ENCODE measurements at regions not wholly inside any gene's neighbourhood (a gene's known extent, or its start where the extent isn't known, plus 50 kb on each side); places are given as distances from the start of the nearest gene placed in this dataset.

- no peak for DNase-seq (ENCODE audit: low read depth)
- TF ChIP-seq CTCF (IDR thresholded peaks at IDR 0.05; ENCODE audit: insufficient read depth, low read depth, low read length, missing control alignments), result no peak
- no peak overlapping the region for H3K4me3 ChIP-seq (ENCODE audit: low read length)
Measured at GRCh38 chr11:91972665-91973266, 251.9 kb upstream of the FAT3 start.

GRCh38 chr11:91970624-91971023, 254.0 kb upstream of the FAT3 start:
- no peak for DNase-seq (ENCODE audit: low read depth)
- no peak for TF ChIP-seq CTCF (IDR thresholded peaks at IDR 0.05; ENCODE audit: insufficient read depth, low read depth, low read length, missing control alignments)

GRCh38 chr11:91969486-91969885, 255.1 kb upstream of the FAT3 start:
- DNase-seq (ENCODE audit: low read depth), result no peak
- no peak overlapping the region for H3K4me3 ChIP-seq (ENCODE audit: low read length)
- TF ChIP-seq CTCF (IDR thresholded peaks at IDR 0.05; ENCODE audit: insufficient read depth, low read depth, low read length, missing control alignments), result no peak

More at GRCh38 chr11:91970624-91971023, 254.0 kb upstream of the FAT3 start:
- H3K4me3 ChIP-seq (ENCODE audit: low read length), result no peak overlapping the region

- no peak for TF ChIP-seq CTCF (IDR thresholded peaks at IDR 0.05; ENCODE audit: insufficient read depth, low read depth, low read length, missing control alignments)
- no peak overlapping the region for H3K4me3 ChIP-seq (ENCODE audit: low read length)
- no peak for DNase-seq (ENCODE audit: low read depth)
Measured at GRCh38 chr11:91967691-91968045, 256.9 kb upstream of the FAT3 start.

- no peak overlapping the region for H3K4me3 ChIP-seq (ENCODE audit: low read length)
- DNase-seq (ENCODE audit: low read depth), result no peak
- no peak for TF ChIP-seq CTCF (IDR thresholded peaks at IDR 0.05; ENCODE audit: insufficient read depth, low read depth, low read length, missing control alignments)
Measured at GRCh38 chr11:91967026-91967690, 257.5 kb upstream of the FAT3 start.

GRCh38 chr11:91966368-91966767, 258.2 kb upstream of the FAT3 start:
- no peak for DNase-seq (ENCODE audit: low read depth)
- H3K4me3 ChIP-seq (ENCODE audit: low read length), result no peak overlapping the region
- TF ChIP-seq CTCF (IDR thresholded peaks at IDR 0.05; ENCODE audit: insufficient read depth, low read depth, low read length, missing control alignments), result no peak

- no peak for DNase-seq (ENCODE audit: low read depth)
- no peak overlapping the region for H3K4me3 ChIP-seq (ENCODE audit: low read length)
- no peak for TF ChIP-seq CTCF (IDR thresholded peaks at IDR 0.05; ENCODE audit: insufficient read depth, low read depth, low read length, missing control alignments)
Measured at GRCh38 chr11:91960770-91961169, 263.8 kb upstream of the FAT3 start.

All from epithelial cell of esophagus (primary cell).